ENCODE measurements at regions not wholly inside any gene's neighbourhood (a gene's known extent, or its start where the extent isn't known, plus 50 kb on each side); places are given as distances from the start of the nearest gene placed in this dataset.
A peak's percentile ranks its signal among the peaks of the same experiment; 100 is the strongest.

DNA sequence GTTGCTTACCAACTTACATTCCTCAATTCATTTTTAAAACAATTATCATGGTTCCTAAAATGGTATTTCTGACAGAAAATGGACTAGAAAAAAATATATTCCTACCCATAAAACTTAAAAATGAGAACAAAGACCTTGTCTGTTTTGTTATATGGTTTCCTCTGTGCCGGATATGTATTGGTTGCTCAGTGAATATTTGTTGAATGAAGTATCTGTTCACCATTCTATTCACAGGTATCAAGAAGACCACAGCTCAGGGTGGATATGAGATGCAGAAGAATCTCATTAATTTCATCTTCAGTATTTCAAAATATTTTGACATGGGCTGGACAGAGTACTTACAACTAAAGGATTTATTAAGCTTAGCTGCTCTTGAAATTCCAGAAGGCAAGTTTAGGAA, 58.1 kb downstream of the TUSC7 start:
- no peak for DNase-seq (ENCODE audit: low read depth)

DNA sequence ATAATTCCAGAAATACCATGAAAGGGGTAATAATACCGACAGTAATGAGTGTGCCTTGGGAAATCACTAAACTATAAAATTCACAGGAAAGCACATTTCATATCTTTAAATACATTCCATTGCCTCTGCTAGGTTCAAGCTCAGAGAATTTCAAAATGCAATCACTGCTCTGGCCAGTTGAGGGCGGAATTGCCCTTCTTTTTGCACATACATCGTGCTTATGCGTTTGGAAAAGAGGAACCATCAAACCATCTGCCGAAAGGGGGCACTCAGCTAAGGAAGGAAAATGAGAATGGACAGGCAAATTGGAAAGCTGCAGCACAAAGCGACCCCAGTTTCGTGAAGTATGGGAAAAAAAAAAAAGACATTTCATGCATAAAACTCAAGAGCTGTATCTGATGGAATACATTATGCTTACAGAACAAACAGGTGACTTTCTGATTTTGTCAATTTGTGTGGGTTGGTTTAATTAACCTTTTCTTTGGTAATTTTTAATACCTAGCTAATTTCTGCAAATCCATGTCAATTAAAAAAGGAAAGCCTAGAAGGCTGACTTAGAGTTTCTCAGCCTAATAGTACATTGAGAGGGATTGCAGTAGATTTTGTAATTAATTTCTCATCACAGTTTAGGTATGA, 61.4 kb downstream of the TUSC7 start:
- DNase-seq (ENCODE audit: low read depth) = peak; percentile 72

DNA sequence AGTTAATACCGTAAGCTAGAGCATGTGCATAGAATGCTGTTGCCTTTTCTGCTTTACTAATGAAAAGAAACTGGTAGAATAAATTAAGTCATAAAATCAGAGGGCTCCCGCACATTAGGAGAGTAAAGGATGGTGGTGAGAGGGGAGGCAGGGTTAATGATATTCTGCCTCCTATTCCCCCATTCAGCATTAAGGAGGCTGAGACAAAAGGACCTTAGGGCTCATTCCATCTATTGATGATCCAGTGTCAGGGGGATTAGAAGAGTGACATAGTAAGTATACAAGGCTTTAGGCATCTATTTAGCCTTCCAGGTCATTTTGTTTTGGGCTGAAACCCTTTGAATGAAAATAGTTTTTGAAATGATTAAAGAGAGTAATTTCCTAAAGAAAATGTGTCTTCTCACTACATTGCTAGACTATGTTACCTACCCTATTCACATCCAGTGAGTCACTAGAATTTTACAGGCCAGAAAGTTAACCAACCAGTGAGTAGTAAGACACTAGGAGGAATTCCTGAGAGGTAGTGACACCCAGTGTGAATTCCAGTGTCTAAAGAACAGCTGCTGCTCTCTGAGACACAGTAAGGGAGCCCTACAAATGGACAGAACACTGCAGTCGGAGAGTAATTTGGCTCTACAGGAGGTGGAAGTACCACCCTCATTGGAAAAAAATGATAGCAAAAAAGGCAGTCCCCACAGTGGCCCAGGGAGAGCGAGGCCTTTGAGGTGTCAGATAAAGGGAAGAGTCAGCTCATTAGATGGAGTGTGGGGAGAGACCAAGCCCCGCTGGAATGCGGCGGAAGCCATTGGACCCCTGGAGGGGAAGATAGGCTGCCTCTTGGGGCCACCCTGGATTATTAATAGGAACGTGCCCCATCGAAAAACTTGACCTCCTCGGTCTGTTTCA, 67.6 kb downstream of the TUSC7 start:
- peak; percentile 9 for DNase-seq (ENCODE audit: low read depth)

DNA sequence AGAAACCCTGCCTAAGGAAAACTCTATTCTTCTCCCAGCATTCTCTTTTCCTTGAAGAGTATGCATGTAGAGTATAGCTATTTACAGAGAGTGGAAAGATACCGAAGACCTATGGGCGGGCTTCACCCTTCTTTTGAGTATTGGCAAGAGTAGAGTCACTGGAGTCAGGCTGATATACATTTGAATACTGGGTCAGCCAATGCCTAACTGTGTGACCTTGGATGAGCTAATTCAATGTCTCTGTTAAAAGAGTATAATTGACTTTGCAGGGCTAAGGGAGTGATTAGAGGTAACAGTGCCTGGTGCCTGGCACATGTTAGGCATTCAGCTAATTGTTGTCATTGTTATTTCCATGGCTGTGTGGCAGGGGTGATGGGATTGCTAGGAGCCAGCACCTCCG, 75.6 kb downstream of the TUSC7 start:
- DNase-seq (ENCODE audit: low read depth) = no peak

DNA sequence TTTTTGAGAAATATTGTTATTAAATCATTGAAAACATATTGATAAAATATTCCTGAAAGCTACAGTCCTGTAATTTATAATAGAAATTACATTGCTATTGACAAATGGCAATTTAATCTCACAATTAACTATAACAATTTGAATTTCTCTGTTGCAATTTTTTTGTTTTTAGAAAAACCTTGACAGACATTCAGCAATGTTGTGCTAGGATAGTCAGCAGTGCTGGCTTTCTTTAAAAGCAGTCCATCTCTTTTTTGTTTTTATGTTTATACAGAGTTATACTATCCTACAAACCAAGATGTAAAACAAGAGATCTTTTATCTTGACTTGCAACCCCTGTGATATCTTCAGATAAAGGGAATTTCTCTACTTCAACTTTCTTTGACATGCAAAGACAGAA, 93.1 kb downstream of the TUSC7 start:
- DNase-seq (ENCODE audit: low read depth) = no peak

DNA sequence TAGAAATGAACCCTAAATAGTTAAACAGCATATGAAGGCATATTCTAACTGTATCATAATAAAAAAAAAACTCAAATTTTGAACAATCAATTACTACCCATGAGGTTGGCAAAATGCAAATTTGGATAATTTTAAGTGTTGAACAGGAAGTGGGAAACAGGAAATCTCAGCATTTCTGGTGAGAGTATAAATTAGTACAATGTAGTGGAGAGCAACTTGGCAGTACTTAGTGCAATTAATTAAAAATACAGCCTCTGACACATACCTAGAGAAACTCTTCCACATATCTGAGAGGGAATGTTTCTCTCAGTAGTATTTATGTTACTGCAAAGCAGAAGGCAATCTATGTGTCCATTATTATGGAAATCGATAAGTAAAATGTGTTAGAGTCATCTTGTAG, 96.8 kb downstream of the TUSC7 start:
- DNase-seq (ENCODE audit: low read depth) = no peak

DNA sequence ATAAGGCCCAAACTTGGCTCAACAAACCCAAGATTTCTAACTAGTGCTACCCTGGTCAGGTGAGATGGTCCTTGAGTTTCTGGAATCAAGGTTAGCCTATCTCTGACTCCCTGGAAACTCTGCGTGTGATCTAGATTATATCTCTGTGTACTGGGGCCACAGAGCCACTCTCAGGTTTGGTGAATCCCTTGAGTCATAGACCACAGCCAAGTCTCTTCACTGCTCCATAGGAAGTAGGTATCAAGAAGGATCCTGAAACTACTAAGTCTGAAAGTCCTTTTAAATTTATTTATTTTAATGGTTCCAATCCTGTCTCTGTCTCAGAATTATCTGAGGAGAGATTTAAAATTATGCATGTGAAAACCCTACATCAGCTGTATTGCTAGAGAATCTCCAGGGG, 99.1 kb downstream of the TUSC7 start:
- DNase-seq (ENCODE audit: low read depth) = no peak

DNA sequence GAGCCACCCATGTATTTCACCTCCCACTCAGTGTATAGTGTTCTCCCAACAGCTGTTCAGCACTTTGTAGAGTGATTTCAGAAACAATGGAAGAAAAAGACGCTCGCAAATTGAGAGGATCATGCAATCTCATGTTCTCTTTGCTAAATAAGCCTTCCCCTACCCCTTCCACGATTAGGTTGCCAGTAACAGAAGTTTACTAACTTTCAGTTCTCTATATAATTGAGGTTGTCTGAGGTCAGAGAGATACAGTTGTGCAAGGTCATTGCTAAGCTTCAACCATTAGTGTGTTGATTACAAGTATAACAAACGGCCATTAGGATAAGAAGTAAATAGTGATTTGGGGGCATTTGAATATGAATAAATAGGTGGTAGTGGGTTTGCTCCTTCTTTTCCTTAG, 99.6 kb downstream of the TUSC7 start:
- DNase-seq (ENCODE audit: low read depth) = no peak

DNA sequence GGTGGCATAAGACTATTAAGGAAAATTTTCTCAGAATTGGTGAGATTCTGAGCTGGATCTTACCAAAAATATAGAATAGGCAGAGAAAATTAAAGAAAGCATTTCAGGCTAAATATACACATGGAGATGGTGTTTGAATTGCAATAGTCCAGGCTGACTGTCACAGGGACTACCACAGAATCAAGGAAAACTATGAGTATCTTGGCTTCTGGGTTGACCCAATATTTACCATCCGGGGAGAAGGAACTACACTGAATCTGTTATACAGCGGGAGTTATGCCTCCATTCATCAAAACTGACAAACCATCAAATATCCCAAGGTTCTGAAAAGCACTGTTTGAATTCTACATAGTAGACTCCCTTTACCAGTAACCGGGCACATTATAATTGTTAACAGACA, 102.2 kb downstream of the TUSC7 start:
- no peak for DNase-seq (ENCODE audit: low read depth)

DNA sequence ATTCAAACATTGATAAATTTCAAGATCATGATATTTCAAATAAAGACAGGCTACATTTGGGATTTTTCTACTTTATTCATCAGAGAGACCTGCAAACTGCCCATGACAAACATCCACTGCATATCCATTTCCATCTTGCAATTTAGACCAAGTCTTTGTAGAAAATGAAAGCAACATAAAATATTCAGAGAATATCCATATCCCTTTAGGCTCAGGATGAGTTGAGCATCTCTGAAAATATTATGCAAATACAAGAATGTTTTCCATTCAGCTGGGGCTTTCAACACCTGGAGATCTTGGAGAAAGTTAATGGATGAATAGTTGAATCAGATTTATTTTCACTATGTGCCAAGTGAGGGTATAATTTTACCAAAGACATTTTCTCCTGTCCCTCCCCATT, 103.4 kb downstream of the TUSC7 start:
- DNase-seq (ENCODE audit: low read depth) = no peak

DNA sequence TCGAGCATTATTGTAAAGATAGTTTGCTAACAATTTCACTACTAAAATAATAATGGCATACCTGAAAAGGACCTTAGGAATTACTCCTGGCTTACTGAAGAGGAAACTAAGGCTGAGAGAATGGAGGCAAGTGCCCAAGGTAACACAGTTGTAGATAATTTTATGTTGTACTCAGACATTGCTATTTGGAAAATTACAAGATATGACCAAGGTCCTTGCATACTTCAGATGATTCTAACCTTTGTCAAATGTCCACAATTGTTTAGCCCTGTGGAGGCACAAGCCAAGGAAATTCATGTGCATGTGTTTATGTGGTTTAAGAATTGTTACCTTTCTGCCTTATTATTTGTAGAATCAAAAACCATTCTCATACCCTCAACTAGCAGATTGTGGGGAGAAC, 105.7 kb downstream of the TUSC7 start:
- DNase-seq (ENCODE audit: low read depth) = no peak

DNA sequence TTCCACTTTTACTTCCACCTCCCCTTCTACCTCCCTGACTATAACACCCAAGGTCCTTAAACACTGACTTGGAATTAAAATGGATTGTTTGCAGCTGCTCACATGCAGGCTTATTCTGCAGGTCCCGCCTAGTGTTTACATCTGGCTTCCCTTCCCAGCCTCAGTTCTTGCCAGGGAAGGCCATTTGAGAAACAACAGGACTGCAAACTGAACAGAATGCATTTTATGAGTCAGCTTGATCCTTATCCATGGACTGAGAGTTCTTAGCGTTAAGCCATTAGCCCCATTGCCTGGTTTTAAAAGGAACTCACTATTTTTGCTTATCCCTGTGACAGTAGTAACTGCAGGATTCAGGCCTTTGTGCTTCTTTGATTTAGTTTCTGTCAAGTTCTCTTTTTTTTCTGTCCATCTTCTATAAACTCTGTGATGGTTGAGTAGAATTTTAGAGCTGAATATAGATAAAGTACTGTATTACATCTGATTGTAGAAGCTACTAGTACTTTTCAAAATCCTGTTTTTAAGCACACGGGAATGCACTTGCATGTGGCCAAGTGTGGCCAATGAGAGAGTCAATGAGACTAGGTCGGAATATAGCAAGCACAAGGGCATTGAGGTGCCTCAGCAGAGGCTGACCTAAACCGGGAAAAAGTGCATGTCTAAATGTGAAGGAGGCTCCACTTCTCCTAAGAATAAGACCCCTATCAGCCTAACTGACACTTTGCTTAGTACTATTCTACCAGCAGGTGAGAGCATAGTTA, 106.4 kb downstream of the TUSC7 start:
- peak; percentile 4 for DNase-seq (ENCODE audit: low read depth)

DNA sequence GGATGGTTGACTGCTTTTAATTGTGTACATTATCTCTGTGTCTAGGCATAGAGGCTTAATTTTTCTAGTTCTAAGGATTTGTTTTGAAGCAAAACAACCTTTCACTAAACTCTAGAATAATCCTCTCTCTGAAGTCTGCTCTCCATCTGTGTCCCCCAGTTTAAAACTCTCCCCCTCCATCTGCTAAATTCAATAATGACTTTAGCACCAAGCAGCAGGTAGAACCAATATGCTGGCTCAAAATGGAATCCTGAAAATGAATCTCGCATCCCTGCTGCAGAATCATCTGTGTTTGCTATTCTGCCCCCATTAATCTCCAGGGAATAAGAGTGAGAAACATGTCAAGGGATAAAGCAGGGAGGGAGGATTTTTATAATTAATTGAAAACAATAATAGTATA, 111.8 kb downstream of the TUSC7 start:
- DNase-seq (ENCODE audit: low read depth) = no peak

DNA sequence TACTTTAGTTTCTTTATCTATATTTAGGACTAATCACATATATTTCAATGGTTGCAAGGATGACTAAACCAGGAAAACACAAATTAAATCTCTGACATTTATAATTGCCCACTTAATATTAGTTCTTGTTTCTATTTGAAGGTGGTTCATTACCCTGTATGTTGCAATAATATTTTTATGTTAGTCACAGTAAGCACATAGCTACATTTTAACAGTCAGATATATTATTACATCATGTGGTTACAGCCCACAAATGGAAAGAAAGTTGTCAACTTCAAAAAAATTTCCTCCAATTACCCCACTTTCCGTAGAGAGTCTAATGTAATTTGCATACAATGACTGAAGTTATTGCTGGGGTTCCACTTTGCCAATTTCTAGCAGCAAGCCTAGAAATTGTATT, 114.6 kb downstream of the TUSC7 start:
- DNase-seq (ENCODE audit: low read depth) = no peak

DNA sequence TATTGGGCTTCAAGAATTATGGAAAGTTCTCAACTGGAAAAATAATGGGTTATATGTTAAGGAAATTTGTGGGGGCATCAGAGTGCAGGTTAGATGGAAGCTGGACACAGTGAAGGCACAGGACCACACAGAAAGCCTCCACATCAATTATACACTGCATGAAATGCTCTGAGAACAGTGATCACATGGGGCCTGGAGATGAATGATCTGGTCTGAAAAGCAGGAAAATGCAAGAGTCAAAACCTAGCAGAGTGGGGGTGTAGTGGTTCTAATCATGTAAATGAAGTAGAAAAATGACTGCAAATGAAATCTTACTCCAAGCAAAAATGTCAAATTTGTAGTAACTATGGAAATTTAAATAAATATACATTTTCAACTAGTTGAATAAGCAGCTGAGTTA, 123.6 kb downstream of the TUSC7 start:
- DNase-seq (ENCODE audit: low read depth) = no peak

DNA sequence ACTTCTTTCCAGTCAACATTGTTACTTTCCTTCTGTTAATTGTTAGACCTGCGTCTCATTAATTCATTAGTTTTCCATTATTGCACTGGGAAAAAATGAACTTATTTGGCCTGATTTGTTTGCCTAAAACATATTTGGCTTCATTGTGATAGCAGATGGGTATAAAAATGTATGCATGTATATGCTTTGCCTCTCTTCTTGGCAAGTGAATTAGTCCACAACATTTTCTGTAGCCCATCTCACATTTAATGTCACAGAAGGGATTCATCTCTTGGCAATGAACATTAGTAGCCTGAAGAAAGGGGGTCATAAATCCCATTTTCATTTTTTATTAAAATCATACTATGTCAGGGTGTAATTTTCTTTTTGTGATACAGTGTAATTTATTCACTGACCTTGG, 125.2 kb downstream of the TUSC7 start:
- DNase-seq (ENCODE audit: low read depth) = no peak

DNA sequence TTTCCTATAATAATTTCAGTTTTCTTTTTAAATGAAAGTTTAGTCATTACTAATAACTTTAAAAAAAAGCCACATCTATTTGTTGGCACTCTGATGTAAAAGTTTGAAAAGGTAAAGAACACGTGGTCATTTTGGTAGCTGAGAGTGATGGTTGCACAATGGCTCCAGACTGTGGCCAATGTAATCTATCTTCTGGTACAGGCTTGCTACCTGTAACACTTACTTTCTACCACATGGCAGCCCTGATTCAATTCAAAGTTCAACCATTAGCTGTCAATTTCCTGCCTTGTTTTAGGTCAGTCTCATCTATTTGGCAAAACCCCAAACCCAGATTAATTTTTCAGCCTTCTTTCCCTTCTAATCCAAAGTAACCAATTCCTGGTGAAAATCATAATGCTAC, 126.1 kb downstream of the TUSC7 start:
- DNase-seq (ENCODE audit: low read depth) = no peak

DNA sequence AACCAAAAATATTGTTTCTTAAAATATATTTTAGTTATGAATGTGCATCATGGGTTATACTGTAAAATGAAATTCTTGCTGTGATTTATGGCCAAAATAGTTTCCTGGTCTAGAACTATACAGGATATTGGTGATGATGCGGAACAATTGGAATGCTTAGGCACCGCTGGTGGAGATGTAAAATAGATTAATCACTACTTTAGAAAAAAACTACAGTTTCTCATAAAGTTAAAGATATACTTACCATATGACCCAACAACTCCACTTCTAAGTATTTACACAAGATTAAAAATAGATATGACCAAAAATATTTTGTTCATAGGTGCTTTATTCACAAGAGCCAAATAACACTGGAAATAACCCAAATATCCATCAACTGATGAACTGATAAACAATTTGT, 126.7 kb downstream of the TUSC7 start:
- no peak for DNase-seq (ENCODE audit: low read depth)

DNA sequence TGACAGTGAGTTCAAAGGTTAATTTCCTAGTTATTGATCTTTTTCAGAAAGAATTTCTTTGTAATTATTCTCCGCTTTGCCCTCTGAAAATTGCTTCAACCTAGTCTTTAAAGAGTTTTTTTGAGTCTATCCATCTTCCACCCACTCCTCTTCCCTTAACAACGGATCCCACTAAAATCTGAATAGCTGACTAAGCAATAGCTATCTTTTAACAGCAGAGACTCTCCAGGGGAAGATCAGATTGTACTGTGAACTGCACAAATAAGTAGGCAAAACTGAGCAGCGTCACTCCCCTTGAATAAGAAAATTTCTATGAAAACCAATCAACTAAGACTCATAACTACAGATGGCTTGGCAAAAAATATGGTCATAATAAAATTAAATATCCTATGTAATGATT, 127.9 kb downstream of the TUSC7 start:
- DNase-seq (ENCODE audit: low read depth) = no peak

DNA sequence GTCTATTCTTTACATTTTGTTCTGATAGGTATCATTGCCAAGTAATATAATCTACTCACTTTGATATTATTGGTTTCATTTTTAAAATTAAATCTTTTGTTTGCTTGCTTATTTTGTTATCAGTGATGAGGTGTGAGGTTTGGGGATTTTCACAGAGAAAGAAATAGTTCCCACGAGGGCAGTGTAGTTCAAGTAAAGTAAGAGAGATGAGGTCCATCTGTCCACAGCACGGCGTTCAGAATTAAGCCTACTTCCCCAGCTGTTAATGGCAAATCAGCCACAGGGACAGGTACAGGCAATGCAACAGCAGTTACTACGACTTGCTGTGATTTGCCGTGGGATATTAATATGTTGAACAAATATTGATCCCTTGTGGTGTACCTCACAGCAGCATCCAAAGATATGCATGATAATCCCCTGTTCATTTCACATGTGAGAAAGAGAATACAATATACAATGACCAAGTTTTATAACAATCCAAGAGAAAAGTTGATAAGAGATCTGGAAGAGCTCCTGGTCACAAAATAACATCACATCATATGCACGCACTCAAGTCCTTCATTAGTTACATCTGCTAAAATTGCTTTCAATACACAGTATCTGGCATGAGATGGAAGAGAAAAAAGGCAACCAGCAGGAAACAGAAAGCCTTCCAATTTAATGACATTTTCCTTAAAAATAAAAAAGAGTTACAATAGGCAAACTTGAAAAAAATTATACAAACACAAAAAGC, 131.6 kb downstream of the TUSC7 start:
- DNase-seq (ENCODE audit: low read depth) = no peak

DNA sequence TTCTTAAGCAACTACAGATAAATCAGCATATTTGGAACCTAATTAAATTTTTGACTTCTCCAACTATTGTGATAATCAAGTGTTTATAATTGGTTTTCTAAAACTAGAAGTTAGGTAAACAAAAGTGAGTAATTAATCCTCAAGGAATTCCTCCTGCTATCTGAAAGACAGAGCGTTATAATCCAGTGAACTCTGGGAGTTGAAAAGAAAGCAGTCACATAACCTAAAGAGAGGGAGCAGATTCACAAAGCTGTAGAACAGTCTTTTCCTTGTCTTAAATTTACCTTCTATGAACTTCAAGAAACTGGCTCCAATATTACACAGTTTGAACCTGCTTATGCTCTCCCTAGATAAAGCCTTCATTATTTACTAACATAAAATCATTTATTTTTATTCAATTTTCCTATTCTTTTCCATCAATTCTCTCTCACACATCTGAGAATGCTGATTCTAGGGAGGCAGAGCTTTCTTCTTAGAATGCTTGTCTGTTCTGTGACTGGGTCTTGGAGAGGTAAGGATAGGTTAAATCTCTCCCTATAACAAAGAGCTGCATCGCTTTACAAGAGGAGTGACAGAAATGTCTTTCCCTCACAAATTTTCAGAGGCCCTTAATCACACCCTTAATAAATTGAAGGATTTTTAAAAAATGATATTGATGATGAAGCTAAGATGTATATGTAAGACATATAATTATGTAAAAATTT, 132.8 kb downstream of the TUSC7 start:
- no peak for DNase-seq (ENCODE audit: low read depth)

All from renal cortical epithelial cell (primary cell).